Fibroblast of lung (primary cell): ENCODE measurements at regions not wholly inside any gene's neighbourhood (a gene's known extent, or its start where the extent isn't known, plus 50 kb on each side); places are given as distances from the start of the nearest gene placed in this dataset.

Source experiments
- DNase-seq, 2 donors: peaks; one replicate each; pipeline versions ENCODE4 v3.0.0 to v3.0.0-alpha.2; 2010; ENCODE audit warnings: low read depth in 2 of 2
- H2AFZ ChIP-seq: 2 replicates; pipeline ENCODE4 v1.5.1; 2012; ENCODE audit warnings: low read length, control low read depth, inconsistent platforms
- H3K27ac ChIP-seq: 2 replicates; pipeline ENCODE4 v1.5.1; 2011; ENCODE audit warnings: low read length, control low read depth; ENCODE audit not compliant: insufficient read depth
- H3K27me3 ChIP-seq: 2 replicates; pipeline ENCODE4 v1.5.1; 2011; ENCODE audit warnings: mild to moderate bottlenecking, low read length; ENCODE audit not compliant: control insufficient read depth, insufficient read depth
- H3K36me3 ChIP-seq: 2 replicates; pipeline ENCODE4 v1.5.1; 2011; ENCODE audit warnings: low read length; ENCODE audit not compliant: control insufficient read depth, insufficient read depth
- H3K4me1 ChIP-seq: 2 replicates; pipeline ENCODE4 v1.5.1; 2011; ENCODE audit warnings: low read length; ENCODE audit not compliant: control insufficient read depth, insufficient read depth; ENCODE audit errors: extremely low read depth
- H3K4me2 ChIP-seq: 2 replicates; pipeline ENCODE4 v1.5.1; 2011; ENCODE audit warnings: low read length, control low read depth; ENCODE audit not compliant: insufficient read depth; ENCODE audit errors: extremely low read depth
- H3K4me3 ChIP-seq, 4 experiments: fragments of 200-600 bp in 1 of 4; sonication (generic) in 1 of 4; replicated peaks in 1 of 4; 2 replicates each; pipeline ENCODE4 v1.5.1; 2011 to 2016; ENCODE audit warnings: low read length in 4 of 4, low read depth in 3 of 4, mild to moderate bottlenecking in 3 of 4, control low read depth in 2 of 4, inconsistent platforms in 1 of 4, mixed read lengths in 1 of 4; ENCODE audit not compliant: insufficient read depth in 1 of 4; ENCODE audit errors: control extremely low read depth in 1 of 4
- H3K79me2 ChIP-seq: 2 replicates; pipeline ENCODE4 v1.5.1; 2012; ENCODE audit warnings: mild to moderate bottlenecking, low read length, inconsistent platforms; ENCODE audit not compliant: control insufficient read depth, insufficient read depth
- H3K9ac ChIP-seq: 2 replicates; pipeline ENCODE4 v1.5.1; 2011; ENCODE audit warnings: mild to moderate bottlenecking, low read length, control low read depth; ENCODE audit not compliant: insufficient read depth
- H3K9me3 ChIP-seq: 2 replicates; pipeline ENCODE4 v1.5.1; 2012; ENCODE audit warnings: low read depth, low read length; ENCODE audit not compliant: control insufficient read depth, insufficient read depth
- H4K20me1 ChIP-seq: 2 replicates; pipeline ENCODE4 v1.5.1; 2011; ENCODE audit warnings: low read length; ENCODE audit not compliant: control insufficient read depth, insufficient read depth; ENCODE audit errors: extremely low read depth
- EZH2 ChIP-seq: IDR thresholded peaks from 2 replicates; pipeline ENCODE4 v1.5.1; 2012; ENCODE audit warnings: low read length, control low read depth, mild to moderate bottlenecking; ENCODE audit errors: missing control alignments
- TF ChIP-seq, protein P1 (sequence below), 2 donors: IDR thresholded peaks in 1 of 2; conservative IDR thresholded peaks in 1 of 2; 1 replicate in 1 of 2; 2 replicates in 1 of 2; pipeline ENCODE4 v1.5.1; 2011 to 2012; ENCODE audit warnings: low read length in 2 of 2, control low read depth in 1 of 2, inconsistent platforms in 1 of 2, low read depth in 1 of 2, mild to moderate bottlenecking in 1 of 2

DNA sequence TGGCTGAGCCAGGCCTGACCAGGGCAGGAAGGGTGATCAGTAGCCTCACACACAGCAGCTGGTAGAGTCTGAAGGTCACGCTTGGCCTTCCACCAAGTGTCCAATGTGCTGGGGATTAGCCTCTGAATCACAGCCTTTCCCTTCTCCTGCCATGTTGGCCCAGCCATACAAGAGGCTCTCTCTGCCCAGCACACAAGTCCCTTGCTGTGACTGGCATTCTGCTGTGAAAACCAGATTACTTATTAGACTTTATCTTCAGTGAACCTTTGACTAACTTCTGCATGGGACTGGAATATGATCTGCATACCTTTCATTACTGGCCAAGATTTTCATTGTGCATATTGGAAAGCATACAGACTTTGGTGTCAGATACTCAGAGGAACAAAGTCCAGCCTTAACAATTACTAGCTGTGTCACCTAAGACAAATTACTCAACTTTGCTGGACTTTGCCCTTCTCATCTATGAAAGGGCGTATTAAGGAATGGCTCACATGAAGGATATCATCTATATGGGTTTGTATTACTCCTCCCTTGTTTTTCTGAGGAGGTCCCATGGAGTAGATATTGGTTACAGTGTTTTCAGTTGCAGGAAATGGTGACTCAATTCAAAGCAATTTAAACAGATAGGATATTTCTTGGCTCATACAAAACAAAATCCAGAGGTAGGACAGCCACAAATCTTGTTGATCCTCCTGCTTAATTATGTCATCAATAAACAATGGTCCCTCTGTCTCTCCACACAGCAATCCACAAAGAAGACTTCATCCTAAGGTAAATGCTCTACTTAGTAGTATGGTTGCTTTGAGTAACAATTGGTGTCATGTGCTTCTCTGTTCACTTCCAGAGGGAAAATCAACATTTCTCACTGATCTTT, 99.6 kb downstream of the DYRK2 start:
- Histone ChIP-seq H3K79me2 (no peaks in the 10 kb centered on the region), H4K20me1 (no peaks in the 10 kb centered on the region), H2AFZ (peak overlapping the region; percentile 36), H3K9me3 (no peaks in the 10 kb centered on the region), H3K27me3 (no peaks in the 10 kb centered on the region), H3K4me1 (peaks cover 4% of the 10 kb centered on the region), H3K9ac (no peak overlapping the region), H3K4me2 (no peak overlapping the region), H3K4me3 (no peak overlapping the region), H3K36me3 (no peaks in the 10 kb centered on the region), H3K27ac (peak overlapping the region; percentile 18)
- TF ChIP-seq, protein P1, sequence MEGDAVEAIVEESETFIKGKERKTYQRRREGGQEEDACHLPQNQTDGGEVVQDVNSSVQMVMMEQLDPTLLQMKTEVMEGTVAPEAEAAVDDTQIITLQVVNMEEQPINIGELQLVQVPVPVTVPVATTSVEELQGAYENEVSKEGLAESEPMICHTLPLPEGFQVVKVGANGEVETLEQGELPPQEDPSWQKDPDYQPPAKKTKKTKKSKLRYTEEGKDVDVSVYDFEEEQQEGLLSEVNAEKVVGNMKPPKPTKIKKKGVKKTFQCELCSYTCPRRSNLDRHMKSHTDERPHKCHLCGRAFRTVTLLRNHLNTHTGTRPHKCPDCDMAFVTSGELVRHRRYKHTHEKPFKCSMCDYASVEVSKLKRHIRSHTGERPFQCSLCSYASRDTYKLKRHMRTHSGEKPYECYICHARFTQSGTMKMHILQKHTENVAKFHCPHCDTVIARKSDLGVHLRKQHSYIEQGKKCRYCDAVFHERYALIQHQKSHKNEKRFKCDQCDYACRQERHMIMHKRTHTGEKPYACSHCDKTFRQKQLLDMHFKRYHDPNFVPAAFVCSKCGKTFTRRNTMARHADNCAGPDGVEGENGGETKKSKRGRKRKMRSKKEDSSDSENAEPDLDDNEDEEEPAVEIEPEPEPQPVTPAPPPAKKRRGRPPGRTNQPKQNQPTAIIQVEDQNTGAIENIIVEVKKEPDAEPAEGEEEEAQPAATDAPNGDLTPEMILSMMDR (conservative IDR thresholded peaks at IDR 0.05 in 1 of 2, IDR thresholded peaks at IDR 0.05 in 1 of 2; ENCODE audit: low read depth in 1 of 2, low read length in 2 of 2): no peak
- TF ChIP-seq EZH2: no peak
- peak; percentile 34 to 76 for DNase-seq

DNA sequence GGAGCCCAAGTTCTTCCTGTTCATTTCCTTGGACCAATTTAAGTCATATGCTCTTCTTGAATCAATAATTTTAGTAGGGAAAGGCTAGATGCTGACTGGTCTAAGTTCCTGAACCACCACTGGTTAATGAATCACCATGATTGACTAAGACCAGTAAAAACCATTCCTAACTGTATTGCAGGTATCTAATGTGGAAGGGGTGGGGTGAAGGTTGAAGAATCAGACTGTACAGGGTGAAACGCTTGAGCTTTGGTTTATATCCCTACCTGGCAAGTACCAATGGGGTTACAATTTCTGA, 100.1 kb downstream of the DYRK2 start:
- Histone ChIP-seq H3K9me3 (no peaks in the 10 kb centered on the region), H3K9ac (no peak overlapping the region), H3K4me1 (peaks cover 4% of the 10 kb centered on the region), H3K4me2 (no peak overlapping the region), H3K27me3 (no peaks in the 10 kb centered on the region), H3K27ac (no peak overlapping the region), H3K4me3 (no peak overlapping the region), H2AFZ (no peak overlapping the region), H3K79me2 (no peaks in the 10 kb centered on the region), H3K36me3 (no peaks in the 10 kb centered on the region), H4K20me1 (no peaks in the 10 kb centered on the region)
- no peak for DNase-seq
- TF ChIP-seq EZH2: no peak
- TF ChIP-seq, protein P1 (conservative IDR thresholded peaks at IDR 0.05 in 1 of 2, IDR thresholded peaks at IDR 0.05 in 1 of 2; ENCODE audit: low read depth in 1 of 2, low read length in 2 of 2): no peak

DNA sequence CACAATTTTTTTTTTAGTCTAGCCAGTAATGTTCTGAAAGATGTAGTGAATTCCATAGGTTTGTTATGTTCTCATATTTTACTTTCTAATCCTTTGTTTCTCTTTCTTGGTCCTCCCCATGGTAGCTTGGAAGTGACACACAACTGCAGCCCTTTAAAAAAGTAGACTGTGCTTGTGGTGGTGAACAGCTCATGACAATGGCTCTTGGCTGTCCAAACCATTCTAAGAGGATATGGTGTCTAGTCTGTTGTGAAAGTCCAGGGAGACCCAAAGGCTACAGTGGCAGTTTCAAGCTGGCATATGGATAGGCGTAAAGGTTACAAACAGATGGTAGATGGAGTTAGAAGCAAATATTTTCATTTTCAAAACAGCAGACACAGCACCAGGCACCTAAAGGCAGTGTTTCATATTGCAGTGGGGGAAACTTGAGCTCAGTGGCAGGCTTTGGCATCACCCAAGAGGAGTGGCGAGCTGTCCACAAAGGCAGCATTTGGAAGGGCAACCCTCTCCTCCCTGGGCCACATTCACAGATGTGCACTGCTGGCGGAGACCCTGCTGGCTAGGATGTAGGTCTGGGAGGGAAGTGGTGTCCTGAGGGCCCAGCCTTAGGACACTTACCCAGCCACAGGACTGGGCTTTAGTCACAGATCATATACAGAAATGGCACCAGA, 102.1 kb downstream of the DYRK2 start:
- H3K27me3 ChIP-seq: no peaks in the 10 kb centered on the region
- no peak overlapping the region for H3K9ac ChIP-seq
- H2AFZ ChIP-seq: no peak overlapping the region
- no peak for TF ChIP-seq EZH2
- TF ChIP-seq, protein P1 (conservative IDR thresholded peaks at IDR 0.05 in 1 of 2, IDR thresholded peaks at IDR 0.05 in 1 of 2; ENCODE audit: low read depth in 1 of 2, low read length in 2 of 2): no peak
- H3K36me3 ChIP-seq: no peaks in the 10 kb centered on the region
- no peak overlapping the region for H3K4me3 ChIP-seq
- no peaks in the 10 kb centered on the region for H4K20me1 ChIP-seq
- no peaks in the 10 kb centered on the region for H3K9me3 ChIP-seq
- H3K4me1 ChIP-seq: peaks cover 4% of the 10 kb centered on the region
- H3K79me2 ChIP-seq: no peaks in the 10 kb centered on the region
- no peak for DNase-seq
- H3K27ac ChIP-seq: no peak overlapping the region
- no peak overlapping the region for H3K4me2 ChIP-seq
